Nephron (organoid): ENCODE measurements at regions not wholly inside any gene's neighbourhood (a gene's known extent, or its start where the extent isn't known, plus 50 kb on each side); places are given as distances from the start of the nearest gene placed in this dataset.

Experiments
- H3K27ac Mint-ChIP-seq, 3 experiments: 2 replicates each; pipeline ENCODE4 v1.8.0; 2020; ENCODE audit warnings: mixed read lengths in 3 of 3, mild to moderate bottlenecking in 2 of 3, moderate library complexity in 1 of 3
- H3K27me3 Mint-ChIP-seq: 2 replicates; pipeline ENCODE4 v1.8.0; 2021; ENCODE audit warnings: low read depth, mild to moderate bottlenecking, moderate library complexity, mixed read lengths
- H3K36me3 Mint-ChIP-seq: 2 replicates; pipeline ENCODE4 v1.8.0; 2020; ENCODE audit warnings: low read depth, mixed read lengths
- H3K4me1 Mint-ChIP-seq: 2 replicates; pipeline ENCODE4 v1.8.0; 2020; ENCODE audit warnings: mixed read lengths
- H3K4me3 Mint-ChIP-seq, 3 experiments: 2 replicates each; pipeline ENCODE4 v1.8.0; 2020; ENCODE audit warnings: mild to moderate bottlenecking in 3 of 3, mixed read lengths in 3 of 3, moderate library complexity in 2 of 3
- H3K9me3 Mint-ChIP-seq: 2 replicates; pipeline ENCODE4 v1.8.0; 2020; ENCODE audit warnings: mixed read lengths
- CTCF ChIP-seq, 3 experiments: fragments of 200-600 bp; sonication (generic); IDR thresholded peaks; one replicate each; pipeline ENCODE4 v1.5.0; 2021; ENCODE audit warnings: antibody characterized with exemption in 3 of 3; ENCODE audit not compliant: unreplicated experiment in 3 of 3

GRCh38 chr5:3736466-3736865 is 140.8 kb downstream of the IRX1 start:
- Mint-ChIP-seq H3K4me1 (no peaks in the 10 kb centered on the region), H3K4me3 (no peak overlapping the region), H3K9me3 (no peaks in the 10 kb centered on the region), H3K27ac (no peak overlapping the region), H3K36me3 (no peaks in the 10 kb centered on the region), H3K27me3 (peaks cover 27% of the 10 kb centered on the region)
- TF ChIP-seq CTCF (IDR thresholded peaks at IDR 0.05; ENCODE audit: unreplicated experiment in 3 of 3), result no peak

- TF ChIP-seq CTCF (IDR thresholded peaks at IDR 0.05; ENCODE audit: unreplicated experiment in 3 of 3), result no peak
- Mint-ChIP-seq H3K27ac (no peak overlapping the region), H3K36me3 (no peaks in the 10 kb centered on the region), H3K4me1 (no peaks in the 10 kb centered on the region), H3K27me3 (peaks cover 27% of the 10 kb centered on the region), H3K9me3 (no peaks in the 10 kb centered on the region), H3K4me3 (no peak overlapping the region)
Observed at GRCh38 chr5:3736926-3737325, 141.3 kb downstream of the IRX1 start.

GRCh38 chr5:3738919-3739318 is 143.3 kb downstream of the IRX1 start:
- Mint-ChIP-seq H3K27ac (no peak overlapping the region), H3K4me1 (no peaks in the 10 kb centered on the region), H3K4me3 (no peak overlapping the region), H3K27me3 (peaks cover 27% of the 10 kb centered on the region), H3K36me3 (no peaks in the 10 kb centered on the region), H3K9me3 (no peaks in the 10 kb centered on the region)
- no peak for TF ChIP-seq CTCF (IDR thresholded peaks at IDR 0.05; ENCODE audit: unreplicated experiment in 3 of 3)

- Mint-ChIP-seq H3K4me3 (no peak overlapping the region), H3K4me1 (no peaks in the 10 kb centered on the region), H3K27me3 (peaks cover 33% of the 10 kb centered on the region), H3K36me3 (no peaks in the 10 kb centered on the region), H3K9me3 (no peaks in the 10 kb centered on the region), H3K27ac (peak overlapping the region; percentile 49 to 87 (median 61))
- no peak for TF ChIP-seq CTCF (IDR thresholded peaks at IDR 0.05; ENCODE audit: unreplicated experiment in 3 of 3)
Observed at GRCh38 chr5:3740546-3741373, 145.1 kb downstream of the IRX1 start.

GRCh38 chr5:3741374-3741770 is 145.7 kb downstream of the IRX1 start:
- H3K27ac Mint-ChIP-seq, result peak overlapping the region in 1 of 3 experiments; percentile 87

More at GRCh38 chr5:3741374-3741770, 145.7 kb downstream of the IRX1 start:
- peaks cover under 1% of the 10 kb centered on the region for H3K9me3 Mint-ChIP-seq
- no peak for TF ChIP-seq CTCF (IDR thresholded peaks at IDR 0.05; ENCODE audit: unreplicated experiment in 3 of 3)
- H3K36me3 Mint-ChIP-seq, result no peaks in the 10 kb centered on the region
- H3K4me1 Mint-ChIP-seq, result no peaks in the 10 kb centered on the region
- H3K4me3 Mint-ChIP-seq, result no peak overlapping the region
- peaks cover 31% of the 10 kb centered on the region for H3K27me3 Mint-ChIP-seq
